Activated B cell treated with CpG ODN at 0.5 μM for 24 hours (primary cell): ENCODE measurements at regions not wholly inside any gene's neighbourhood (a gene's known extent, or its start where the extent isn't known, plus 50 kb on each side); places are given as distances from the start of the nearest gene placed in this dataset.

Source experiments
- ATAC-seq: fragments of 200-7000 bp; cut with Tn5 transposase; one replicate; pipeline ENCODE4 v1.10.0; 2021; ENCODE audit warnings: low read depth, mild to moderate bottlenecking, moderate library complexity
- CTCF ChIA-PET: fragments of 350-600 bp; sonication (Branson Sonifier 250); formaldehyde crosslinking; loops from one replicate; lab custom pipeline; 2021; ENCODE audit warnings: antibody characterized with exemption; lab: Charles Lee
- POLR2A ChIA-PET: fragments of 350-600 bp; sonication (Branson Sonifier 250); formaldehyde crosslinking; loops from one replicate; lab custom pipeline; 2021; ENCODE audit warnings: antibody characterized with exemption; lab: Charles Lee
- DNase-seq: peaks from one replicate; pipeline ENCODE4 v3.0.0; 2022
- H3K27ac Mint-ChIP-seq: one replicate; pipeline ENCODE4 v1.8.0; 2020; ENCODE audit warnings: mixed read lengths
- H3K27me3 Mint-ChIP-seq: one replicate; pipeline ENCODE4 v1.8.0; 2021; ENCODE audit warnings: mixed read lengths
- H3K36me3 Mint-ChIP-seq: one replicate; pipeline ENCODE4 v1.8.0; 2021; ENCODE audit warnings: low read depth, mixed read lengths
- H3K4me1 Mint-ChIP-seq: one replicate; pipeline ENCODE4 v1.8.0; 2021; ENCODE audit warnings: mixed read lengths
- H3K4me3 Mint-ChIP-seq: one replicate; pipeline ENCODE4 v1.8.0; 2020; ENCODE audit warnings: mild to moderate bottlenecking, mixed read lengths
- H3K9me3 Mint-ChIP-seq: one replicate; pipeline ENCODE4 v1.8.0; 2020; ENCODE audit warnings: mixed read lengths
- CTCF ChIP-seq: fragments of 200-600 bp; IDR thresholded peaks from one replicate; pipeline ENCODE4 v1.8.0; 2022; ENCODE audit warnings: antibody characterized with exemption, mild to moderate bottlenecking
- intact Hi-C: fragments of 100-400 bp; cut with micrococcal nuclease; formaldehyde crosslinking; loops from one replicate; pipeline ENCODE4 v1.15.1; 2024

- intact Hi-C loops, result no loop called here
- Mint-ChIP-seq H3K4me1 (no peaks in the 10 kb centered on the region), H3K9me3 (no peaks in the 10 kb centered on the region), H3K27ac (no peak overlapping the region), H3K27me3 (no peaks in the 10 kb centered on the region), H3K36me3 (no peaks in the 10 kb centered on the region), H3K4me3 (no peak overlapping the region)
- ChIA-PET POLR2A (no interaction called here), CTCF (no interaction called here)
- no peak for DNase-seq
- no peak for ATAC-seq
- no peak for TF ChIP-seq CTCF
Observed at GRCh38 chr18:71913641-71914040, 630.5 kb downstream of the CBLN2 start.

GRCh38 chr18:71902482-71902881 lies 641.7 kb downstream of the CBLN2 start:
- H3K9me3 Mint-ChIP-seq, result peaks cover 3% of the 10 kb centered on the region
- H3K4me1 Mint-ChIP-seq, result no peaks in the 10 kb centered on the region
- intact Hi-C loops, result no loop called here
- no peak for TF ChIP-seq CTCF
- H3K27me3 Mint-ChIP-seq, result no peaks in the 10 kb centered on the region
- H3K4me3 Mint-ChIP-seq, result no peak overlapping the region
- ChIA-PET POLR2A (no interaction called here), CTCF (no interaction called here)
- ATAC-seq (no peak), DNase-seq (no peak)
- H3K27ac Mint-ChIP-seq, result no peak overlapping the region
- H3K36me3 Mint-ChIP-seq, result no peaks in the 10 kb centered on the region

- no peaks in the 10 kb centered on the region for H3K36me3 Mint-ChIP-seq
- H3K27me3 Mint-ChIP-seq, result no peaks in the 10 kb centered on the region
- intact Hi-C loops, result no loop called here
- peaks cover 5% of the 10 kb centered on the region for H3K9me3 Mint-ChIP-seq
- no peak for TF ChIP-seq CTCF
- ChIA-PET CTCF (no interaction called here), POLR2A (no interaction called here)
- no peaks in the 10 kb centered on the region for H3K4me1 Mint-ChIP-seq
- no peak for DNase-seq
- ATAC-seq, result no peak
- H3K4me3 Mint-ChIP-seq, result no peak overlapping the region
- no peak overlapping the region for H3K27ac Mint-ChIP-seq
Observed at GRCh38 chr18:71899707-71900472, 644.3 kb downstream of the CBLN2 start.

GRCh38 chr18:71899183-71899582 lies 645.0 kb downstream of the CBLN2 start:
- ATAC-seq (no peak), DNase-seq (no peak)
- Mint-ChIP-seq H3K36me3 (no peaks in the 10 kb centered on the region), H3K4me3 (no peak overlapping the region), H3K27ac (no peak overlapping the region), H3K4me1 (no peaks in the 10 kb centered on the region), H3K9me3 (peaks cover 5% of the 10 kb centered on the region), H3K27me3 (no peaks in the 10 kb centered on the region)
- POLR2A ChIA-PET, result no interaction called here
- CTCF ChIA-PET, result no interaction called here
- intact Hi-C loops, result no loop called here
- TF ChIP-seq CTCF, result no peak

GRCh38 chr18:71887509-71887908 lies 656.6 kb downstream of the CBLN2 start:
- Mint-ChIP-seq H3K4me1 (no peaks in the 10 kb centered on the region), H3K9me3 (peaks cover 2% of the 10 kb centered on the region), H3K27ac (no peak overlapping the region), H3K27me3 (no peaks in the 10 kb centered on the region), H3K4me3 (no peak overlapping the region), H3K36me3 (no peaks in the 10 kb centered on the region)
- intact Hi-C loops, result no loop called here
- POLR2A ChIA-PET, result no interaction called here
- CTCF ChIA-PET, result no interaction called here
- DNase-seq, result no peak
- no peak for ATAC-seq
- no peak for TF ChIP-seq CTCF
